OCI-LY7 (cell line): ENCODE measurements at regions not wholly inside any gene's neighbourhood (a gene's known extent, or its start where the extent isn't known, plus 50 kb on each side); places are given as distances from the start of the nearest gene placed in this dataset.
A peak's percentile ranks its signal among the peaks of the same experiment; 100 is the strongest.

ENCODE experiments used
- BruUV-seq: library from RNA; stranded (reverse); fragments of 400-500 nt; replicated peaks from 2 replicates; lab custom pipeline; 2021; lab: Mats Ljungman, UMichigan
- CTCF ChIA-PET: fragments of 300-600 bp; sonication (Branson Sonifier 250); formaldehyde crosslinking; loops from one replicate; lab custom pipeline; 2022; ENCODE audit warnings: antibody characterized with exemption; ENCODE audit not compliant: unreplicated experiment; lab: Charles Lee
- POLR2A ChIA-PET: fragments of 300-600 bp; sonication (Branson Sonifier 250); formaldehyde crosslinking; loops from one replicate; lab custom pipeline; 2022; ENCODE audit warnings: antibody characterized with exemption; lab: Charles Lee
- DNase-seq: peaks from one replicate; pipeline ENCODE4 v3.0.0-alpha.2; 2015; ENCODE audit warnings: low spot score
- H2AFZ ChIP-seq: fragments of 200-600 bp; sonication (generic), shearing (Covaris generic); 2 replicates; pipeline ENCODE4 v1.6.1; 2014; ENCODE audit warnings: mild to moderate bottlenecking, antibody characterized with exemption, low read length, moderate library complexity
- H3K27ac ChIP-seq: fragments of 200-600 bp; sonication (generic); 2 replicates; pipeline ENCODE4 v1.5.1; 2014; ENCODE audit warnings: mixed run types, low read depth, mild to moderate bottlenecking, moderate library complexity, low read length, inconsistent platforms; ENCODE audit not compliant: poor library complexity, severe bottlenecking
- H3K36me3 ChIP-seq: fragments of 200-600 bp; sonication (generic); 2 replicates; pipeline ENCODE4 v1.6.1; 2014; ENCODE audit warnings: mild to moderate bottlenecking, antibody characterized with exemption, low read length, moderate library complexity, mixed read lengths; ENCODE audit not compliant: insufficient read depth
- H3K4me1 ChIP-seq: fragments of 200-600 bp; sonication (generic); 2 replicates; pipeline ENCODE4 v1.5.1; 2014; ENCODE audit warnings: mild to moderate bottlenecking, low read length; ENCODE audit not compliant: insufficient read depth, poor library complexity, severe bottlenecking
- H3K4me2 ChIP-seq: fragments of 200-600 bp; sonication (generic); 2 replicates; pipeline ENCODE4 v1.6.1; 2014; ENCODE audit warnings: mild to moderate bottlenecking, low read length
- H3K4me3 ChIP-seq: fragments of 200-600 bp; sonication (generic); 2 replicates; pipeline ENCODE4 v1.5.1; 2014; ENCODE audit warnings: mild to moderate bottlenecking, low read depth, low read length; ENCODE audit not compliant: poor library complexity, severe bottlenecking
- H3K79me2 ChIP-seq: fragments of 200-600 bp; sonication (generic); 2 replicates; pipeline ENCODE4 v1.6.1; 2016; ENCODE audit warnings: low read depth, mild to moderate bottlenecking, low read length, moderate library complexity, mixed read lengths; ENCODE audit not compliant: insufficient read depth
- H3K9me2 ChIP-seq: fragments of 200-600 bp; sonication (generic); 2 replicates; pipeline ENCODE4 v1.6.1; 2016; ENCODE audit warnings: mild to moderate bottlenecking, low read length, mixed read lengths; ENCODE audit not compliant: insufficient read depth
- H3K9me3 ChIP-seq: fragments of 200-600 bp; sonication (generic); 2 replicates; pipeline ENCODE4 v1.6.1; 2014; ENCODE audit warnings: mild to moderate bottlenecking, mixed run types, low read length, mixed read lengths
- H4K20me1 ChIP-seq: fragments of 200-600 bp; sonication (generic); 2 replicates; pipeline ENCODE4 v1.6.1; 2014; ENCODE audit warnings: mild to moderate bottlenecking, antibody characterized with exemption, low read length, moderate library complexity, mixed read lengths; ENCODE audit not compliant: insufficient read depth
- CTCF ChIP-seq: fragments of 200-600 bp; sonication (generic); conservative IDR thresholded peaks from 2 replicates; pipeline ENCODE4 v1.5.1; 2014; ENCODE audit warnings: mild to moderate bottlenecking, antibody characterized with exemption, low read length, moderate library complexity, mixed read lengths
- EZH2phosphoT487 ChIP-seq: fragments of 200-600 bp; sonication (generic); IDR thresholded peaks from 2 replicates; pipeline ENCODE4 v1.6.1; 2018; ENCODE audit warnings: low read depth, borderline replicate concordance, mild to moderate bottlenecking, mixed run types, antibody characterized with exemption, low read length, moderate library complexity, mixed read lengths
- intact Hi-C: fragments of 100-400 bp; cut with micrococcal nuclease; formaldehyde crosslinking; loops from one replicate; pipeline ENCODE4 v1.10.0; 2022; ENCODE audit not compliant: unreplicated experiment

DNA sequence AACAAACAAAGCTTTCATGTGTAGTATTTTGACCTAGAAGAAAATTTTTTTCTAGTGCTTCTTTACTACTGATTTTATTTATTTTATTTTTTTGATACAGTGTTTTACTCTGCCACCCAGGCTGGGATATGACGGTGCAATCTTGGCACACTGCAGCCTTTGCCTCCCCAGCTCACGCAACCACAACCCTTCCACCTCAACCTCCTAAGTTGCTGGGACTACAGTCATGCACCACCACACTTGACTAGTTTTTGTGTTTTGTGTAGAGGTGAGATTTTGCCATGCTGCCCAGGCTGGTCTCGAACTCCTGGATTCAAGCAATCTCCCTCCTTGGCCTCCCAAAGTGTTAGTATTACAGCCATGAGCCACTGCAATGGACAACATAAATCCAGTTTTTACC lies 1234.0 kb downstream of the CDY2B start:
- CTCF ChIA-PET: no interaction called here
- no peak overlapping the region; the same call in 1 of the 2 replicates for H2AFZ ChIP-seq

GRCh38 chrY:16645449-16645848 lies 1234.6 kb downstream of the CDY2B start:
- no TSS peak for BruUV-seq
- CTCF ChIA-PET: no interaction called here
- POLR2A ChIA-PET: no interaction called here

More for the DNA sequence above, 1234.0 kb downstream of the CDY2B start:
- DNase-seq: peak; percentile 14
- intact Hi-C loops: loop anchor here (10.0 kb wide), 1 partner anchor 439 kb away; no protein-coding TSS in a partner anchor
- BruUV-seq: no TSS peak
- peaks cover 43% of the 10 kb centered on the region for H3K4me1 ChIP-seq
- H3K9me3 ChIP-seq: no peaks in the 10 kb centered on the region
- no peaks in the 10 kb centered on the region for H3K36me3 ChIP-seq
- TF ChIP-seq CTCF (no peak), EZH2phosphoT487 (no peak)
- POLR2A ChIA-PET: no interaction called here
- no peak overlapping the region for H3K27ac ChIP-seq
- no peaks in the 10 kb centered on the region for H3K79me2 ChIP-seq
- no peak overlapping the region for H3K4me3 ChIP-seq
- no peaks in the 10 kb centered on the region for H3K9me2 ChIP-seq
- no peaks in the 10 kb centered on the region for H4K20me1 ChIP-seq
- H3K4me2 ChIP-seq: 0 out of 2 replicates have a peak overlapping the region, but pooled peaks have one; percentile 9

More at GRCh38 chrY:16645449-16645848, 1234.6 kb downstream of the CDY2B start:
- DNase-seq: no peak
- no peaks in the 10 kb centered on the region for H3K9me3 ChIP-seq
- no peak overlapping the region for H3K4me3 ChIP-seq
- no peaks in the 10 kb centered on the region for H3K36me3 ChIP-seq
- intact Hi-C loops: loop anchor here (10.0 kb wide), 1 partner anchor 439 kb away; no protein-coding TSS in a partner anchor
- H3K9me2 ChIP-seq: no peaks in the 10 kb centered on the region
- H3K79me2 ChIP-seq: no peaks in the 10 kb centered on the region
- TF ChIP-seq EZH2phosphoT487 (no peak), CTCF (no peak)
- H4K20me1 ChIP-seq: no peaks in the 10 kb centered on the region
- peaks cover 43% of the 10 kb centered on the region for H3K4me1 ChIP-seq
- peak overlapping the region; percentile 83 for H3K27ac ChIP-seq
- H2AFZ ChIP-seq: peak overlapping the region; percentile 19; the same call in 1 of the 2 replicates
- no peak overlapping the region for H3K4me2 ChIP-seq
